Heart right ventricle (tissue), 16 donors: ENCODE measurements at regions not wholly inside any gene's neighbourhood (a gene's known extent, or its start where the extent isn't known, plus 50 kb on each side); places are given as distances from the start of the nearest gene placed in this dataset.

Experiments used
- ATAC-seq, 8 donors: fragments of 200-7000 bp; cut with Tn5 transposase; one replicate each; pipeline ENCODE4 v1.9.1; 2020; ENCODE audit warnings: mild to moderate bottlenecking in 8 of 8, moderate library complexity in 8 of 8, moderate number of reproducible peaks in 1 of 8
- DNase-seq, 2 donors: peaks; one replicate each; pipeline ENCODE4 v3.0.0-alpha.2; 2020
- H3K27ac ChIP-seq, 10 donors: fragments of 200-600 bp; sonication (generic) in 2 of 10; one replicate each; pipeline versions ENCODE4 v1.5.0 to v1.8.0; 2020 to 2022; ENCODE audit warnings: mild to moderate bottlenecking in 3 of 10
- H3K27me3 ChIP-seq, 7 donors: fragments of 200-600 bp; one replicate each; pipeline ENCODE4 v1.8.0; 2021 to 2022; ENCODE audit warnings: mild to moderate bottlenecking in 2 of 7
- H3K36me3 ChIP-seq, 9 donors: fragments of 200-600 bp; sonication (generic) in 1 of 9; one replicate each; pipeline versions ENCODE4 v1.5.0 to v1.8.0; 2020 to 2022; ENCODE audit warnings: mild to moderate bottlenecking in 2 of 9
- H3K4me1 ChIP-seq, 9 donors: fragments of 200-600 bp; sonication (generic) in 1 of 9; one replicate each; pipeline versions ENCODE4 v1.5.0 to v1.8.0; 2020 to 2022; ENCODE audit warnings: mild to moderate bottlenecking in 4 of 9
- H3K4me3 ChIP-seq, 10 donors: fragments of 200-600 bp; sonication (generic) in 2 of 10; one replicate each; pipeline versions ENCODE4 v1.5.0 to v1.8.0; 2020 to 2022; ENCODE audit warnings: mild to moderate bottlenecking in 7 of 10, moderate library complexity in 2 of 10
- H3K9me3 ChIP-seq, 11 donors: fragments of 200-600 bp in 10 of 11; sonication (generic) in 2 of 11; one replicate each; pipeline versions ENCODE4 v1.5.0 to v1.8.0; 2013 to 2022; ENCODE audit warnings: mild to moderate bottlenecking in 2 of 11, control low read depth in 1 of 11, moderate library complexity in 1 of 11
- WGBS, 2 donors: extraction: QIAGEN DNeasy Blood & Tissue Kit; methylation state at CpG; one replicate each; pipeline ENCODE4 v1.1.7; 2013; ENCODE audit warnings: inconsistent platforms in 1 of 2; 5-methylcytosine and 5-hydroxymethylcytosine counted together
- intact Hi-C, 10 donors: fragments of 100-400 bp; cut with DNase I; formaldehyde crosslinking; loops; one replicate each; pipeline versions ENCODE4 v1.11.1 to v1.14.2; 2022
- TF ChIP-seq, protein P1 (sequence below), 9 donors: fragments of 200-600 bp; sonication (generic) in 2 of 9; IDR thresholded peaks; one replicate each; pipeline versions ENCODE4 v1.5.0 to v1.8.0; 2021 to 2022; ENCODE audit warnings: antibody characterized with exemption in 9 of 9, mild to moderate bottlenecking in 5 of 9, moderate library complexity in 1 of 9
- donor health status: Arrhythmogenic right ventricular cardiomyopathy.
- donor health status: ischemic (EF 13 %, LVEDD 7.1; RV severe dilation, severe dysfunction).
- donor health status: healthy with polysubstance abuse.
- donor health status: DM: no; HTN: yes; CAD: no.
- donor health status: DM: no; HTN: no; CAD: no.
- donor health status: ischemic (EF 25% LVEDD 6.9; RV normal size, moderate dysfunction).
- donor health status: ischemic (EF 25% LVEDD 5.7; RV mildly dilated, moderate dysfunction).
- donor health status: healthy.
- donor health status: DM: yes; HTN: yes; CAD: no.
- donor health status: Ischemic cardiomyopathy.
- donor health status: ischemic (EF 35%, LVEDD 5.7; RV mildly dilated, moderate dysfunction).
- donor health status: nonischemic (EF 11% LVEDD 7.7; RV severe dilation, severe dysfunction).
- donor health status: DM: yes; HTN: yes; CAD: no.
- donor health status: PGD.
- donor health status: ischemic (EF 29% LVEDD 5.4; RV normal size, mild dysfunction).
- donor health status: nonischemic (EF 23%, LVEDD 6.1; RV moderate dilation, normal function).

- Histone ChIP-seq H3K4me1 (no peaks in the 10 kb centered on the region), H3K27me3 (no peaks in the 10 kb centered on the region), H3K36me3 (no peaks in the 10 kb centered on the region), H3K4me3 (no peak overlapping the region), H3K9me3 (no peaks in the 10 kb centered on the region), H3K27ac (no peak overlapping the region)
- WGBS, 2 donors, result 68% methylated on average over 1 of the region's 1 CpG
- ATAC-seq, result no peak
- intact Hi-C loops, result no loop called here
- no peak for DNase-seq
- TF ChIP-seq, protein P1, sequence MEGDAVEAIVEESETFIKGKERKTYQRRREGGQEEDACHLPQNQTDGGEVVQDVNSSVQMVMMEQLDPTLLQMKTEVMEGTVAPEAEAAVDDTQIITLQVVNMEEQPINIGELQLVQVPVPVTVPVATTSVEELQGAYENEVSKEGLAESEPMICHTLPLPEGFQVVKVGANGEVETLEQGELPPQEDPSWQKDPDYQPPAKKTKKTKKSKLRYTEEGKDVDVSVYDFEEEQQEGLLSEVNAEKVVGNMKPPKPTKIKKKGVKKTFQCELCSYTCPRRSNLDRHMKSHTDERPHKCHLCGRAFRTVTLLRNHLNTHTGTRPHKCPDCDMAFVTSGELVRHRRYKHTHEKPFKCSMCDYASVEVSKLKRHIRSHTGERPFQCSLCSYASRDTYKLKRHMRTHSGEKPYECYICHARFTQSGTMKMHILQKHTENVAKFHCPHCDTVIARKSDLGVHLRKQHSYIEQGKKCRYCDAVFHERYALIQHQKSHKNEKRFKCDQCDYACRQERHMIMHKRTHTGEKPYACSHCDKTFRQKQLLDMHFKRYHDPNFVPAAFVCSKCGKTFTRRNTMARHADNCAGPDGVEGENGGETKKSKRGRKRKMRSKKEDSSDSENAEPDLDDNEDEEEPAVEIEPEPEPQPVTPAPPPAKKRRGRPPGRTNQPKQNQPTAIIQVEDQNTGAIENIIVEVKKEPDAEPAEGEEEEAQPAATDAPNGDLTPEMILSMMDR (IDR thresholded peaks at IDR 0.05), result no peak
Measured at GRCh38 chr1:199335496-199335895, 692.0 kb upstream of the NR5A2 start.

GRCh38 chr1:199336745-199337640, 690.5 kb upstream of the NR5A2 start:
- TF ChIP-seq, protein P1 (IDR thresholded peaks at IDR 0.05), result no peak
- Histone ChIP-seq H3K4me3 (no peak overlapping the region), H3K9me3 (peaks cover 0 to 1% (median 0%) of the 10 kb centered on the region in 11 donors), H3K27ac (no peak overlapping the region), H3K4me1 (no peaks in the 10 kb centered on the region), H3K27me3 (no peaks in the 10 kb centered on the region), H3K36me3 (no peaks in the 10 kb centered on the region)
- 93 to 99% methylated on average over 4 of the region's 4 CpGs for WGBS, 2 donors
- ATAC-seq (no peak), DNase-seq (no peak)
- intact Hi-C loops, result no loop called here

GRCh38 chr1:199338760-199339159, 688.8 kb upstream of the NR5A2 start:
- Histone ChIP-seq H3K4me3 (no peak overlapping the region), H3K9me3 (peaks cover 0 to 6% (median 0%) of the 10 kb centered on the region in 11 donors), H3K27me3 (no peaks in the 10 kb centered on the region), H3K4me1 (no peaks in the 10 kb centered on the region), H3K27ac (no peak overlapping the region), H3K36me3 (no peaks in the 10 kb centered on the region)
- WGBS, 2 donors, result 90 to 96% methylated on average over 1 of the region's 1 CpG
- intact Hi-C loops, result no loop called here
- ATAC-seq (no peak), DNase-seq (no peak)
- TF ChIP-seq, protein P1 (IDR thresholded peaks at IDR 0.05), result no peak

DNA sequence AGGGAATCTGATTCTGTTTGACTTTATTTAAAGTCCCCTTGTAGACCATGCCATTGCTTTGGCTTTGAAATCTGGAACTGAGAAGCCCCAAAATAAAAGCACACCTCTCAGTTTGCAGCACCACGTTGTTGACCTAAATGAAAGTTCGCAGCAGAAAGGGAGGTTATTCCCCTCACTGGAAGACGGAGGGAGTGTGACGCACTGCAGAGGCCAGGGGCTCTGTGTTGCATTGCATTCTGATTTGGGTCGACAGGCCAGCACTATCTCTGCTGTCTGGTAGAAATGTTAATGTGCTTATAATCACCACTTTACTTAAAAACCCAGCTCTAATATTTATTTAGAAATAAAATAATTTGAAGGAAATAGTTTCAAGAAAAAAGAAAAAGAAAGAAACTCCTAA, 675.2 kb upstream of the NR5A2 start:
- H3K4me3 ChIP-seq, result no peak overlapping the region
- no peak for DNase-seq
- intact Hi-C loops, result no loop called here
- H3K4me1 ChIP-seq, result no peaks in the 10 kb centered on the region
- TF ChIP-seq, protein P1 (IDR thresholded peaks at IDR 0.05), result no peak
- H3K27me3 ChIP-seq, result no peaks in the 10 kb centered on the region
- H3K9me3 ChIP-seq, result peaks cover 0 to 26% (median 3%) of the 10 kb centered on the region in 11 donors
- no peak for ATAC-seq
- H3K36me3 ChIP-seq, result no peaks in the 10 kb centered on the region
- H3K27ac ChIP-seq, result no peak overlapping the region
- 32 to 39% methylated on average over 5 of the region's 5 CpGs for WGBS, 2 donors
